Testis (tissue), 2 donors: ENCODE measurements at regions not wholly inside any gene's neighbourhood (a gene's known extent, or its start where the extent isn't known, plus 50 kb on each side); places are given as distances from the start of the nearest gene placed in this dataset.

ENCODE experiments used
- CTCF ChIP-seq, 3 experiments: fragments of 450-650 bp in 2 of 3; fragments of 200-600 bp in 1 of 3; sonication (generic) in 1 of 3; IDR thresholded peaks; one replicate each; pipeline ENCODE4 v1.5.1; 2016 to 2019; ENCODE audit warnings: antibody characterized with exemption in 3 of 3, mild to moderate bottlenecking in 2 of 3, moderate library complexity in 1 of 3
- POLR2A ChIP-seq: fragments of 450-650 bp; IDR thresholded peaks from one replicate; pipeline ENCODE4 v1.6.1; 2017; ENCODE audit warnings: antibody characterized with exemption, mild to moderate bottlenecking, moderate library complexity

- no peak for TF ChIP-seq POLR2A
- no peak for TF ChIP-seq CTCF (IDR thresholded peaks at IDR 0.05)
These were observed 73.5 kb upstream of the VIPR2 start for GRCh38 chr7:159218170-159218569.
